Stomach (tissue), 8 donors: ENCODE measurements at regions not wholly inside any gene's neighbourhood (a gene's known extent, or its start where the extent isn't known, plus 50 kb on each side); places are given as distances from the start of the nearest gene placed in this dataset.
"Not testable (repeated sequence)": the region's sequence is repeated elsewhere in the genome, so short reads cannot be mapped to it uniquely, and the experiment has no call there.

Experiments used
- DNase-seq, 2 donors: peaks; one replicate each; pipeline versions ENCODE4 v3.0.0 to v3.0.0-alpha.2; 2013 to 2019
- H3K27ac ChIP-seq, 5 donors: fragments of 200-600 bp in 4 of 5; sonication (generic) in 4 of 5; one replicate each; pipeline ENCODE4 v1.5.1; 2013 to 2019; ENCODE audit warnings: mild to moderate bottlenecking in 1 of 5, moderate library complexity in 1 of 5
- H3K27me3 ChIP-seq, 3 donors: fragments of 200-600 bp; sonication (generic); one replicate each; pipeline ENCODE4 v1.5.1; 2017 to 2019; ENCODE audit warnings: mixed run types in 1 of 3
- H3K36me3 ChIP-seq, 4 donors: fragments of 200-600 bp; sonication (generic); 1 replicate in 3 of 4; 2 replicates in 1 of 4; pipeline ENCODE4 v1.5.1; 2016 to 2019
- H3K4me1 ChIP-seq, 4 donors: fragments of 200-600 bp; sonication (generic); one replicate each; pipeline ENCODE4 v1.5.1; 2016 to 2019
- H3K4me3 ChIP-seq, 4 donors: fragments of 200-600 bp; sonication (generic) in 3 of 4; one replicate each; pipeline ENCODE4 v1.5.1; 2016 to 2019; ENCODE audit warnings: mild to moderate bottlenecking in 1 of 4
- H3K9me3 ChIP-seq, 4 donors: fragments of 200-600 bp; sonication (generic); one replicate each; pipeline ENCODE4 v1.5.1; 2016 to 2019
- EP300 ChIP-seq: sonication (generic); formaldehyde crosslinking; IDR thresholded peaks from one replicate; pipeline ENCODE4 v1.6.1; 2017; ENCODE audit warnings: antibody characterized with exemption
- POLR2A ChIP-seq, 4 donors: fragments of 450-650 bp; IDR thresholded peaks; one replicate each; pipeline ENCODE4 v1.6.1; 2016; ENCODE audit warnings: antibody characterized with exemption in 4 of 4, control low read depth in 2 of 4, mild to moderate bottlenecking in 1 of 4, moderate library complexity in 1 of 4
- POLR2AphosphoS5 ChIP-seq, 3 donors: sonication (generic); formaldehyde crosslinking; IDR thresholded peaks; one replicate each; pipeline ENCODE4 v1.6.1; 2016; ENCODE audit warnings: antibody characterized with exemption in 3 of 3
- WGBS, 5 donors: extraction: QIAGEN DNeasy Blood & Tissue Kit in 3 of 5; methylation state at CpG; one replicate each; pipeline versions ENCODE4 v1.1.5 to v1.1.7; 2013 to 2018; 5-methylcytosine and 5-hydroxymethylcytosine counted together
- intact Hi-C: fragments of 100-400 bp; cut with DNase I; formaldehyde crosslinking; loops from one replicate; pipeline ENCODE4 v1.15.1; 2023; ENCODE audit warnings: low total_unique reads
- TF ChIP-seq, protein P1 (sequence below), 7 experiments: fragments of 450-650 bp in 4 of 7; fragments of 200-600 bp in 3 of 7; sonication (generic) in 3 of 7; IDR thresholded peaks; one replicate each; pipeline ENCODE4 v1.5.1; 2016 to 2019; ENCODE audit warnings: antibody characterized with exemption in 7 of 7, control low read depth in 2 of 7, mild to moderate bottlenecking in 1 of 7
- donor health status: healthy with polysubstance abuse.
- donor health status: Bipolar disorder and iron deficiency.
- donor health status: healthy.

GRCh38 chr4:189530848-189531247 lies 409.8 kb upstream of the FRG1 start:
- no peaks in the 10 kb centered on the region for H3K36me3 ChIP-seq
- TF ChIP-seq, protein P1, sequence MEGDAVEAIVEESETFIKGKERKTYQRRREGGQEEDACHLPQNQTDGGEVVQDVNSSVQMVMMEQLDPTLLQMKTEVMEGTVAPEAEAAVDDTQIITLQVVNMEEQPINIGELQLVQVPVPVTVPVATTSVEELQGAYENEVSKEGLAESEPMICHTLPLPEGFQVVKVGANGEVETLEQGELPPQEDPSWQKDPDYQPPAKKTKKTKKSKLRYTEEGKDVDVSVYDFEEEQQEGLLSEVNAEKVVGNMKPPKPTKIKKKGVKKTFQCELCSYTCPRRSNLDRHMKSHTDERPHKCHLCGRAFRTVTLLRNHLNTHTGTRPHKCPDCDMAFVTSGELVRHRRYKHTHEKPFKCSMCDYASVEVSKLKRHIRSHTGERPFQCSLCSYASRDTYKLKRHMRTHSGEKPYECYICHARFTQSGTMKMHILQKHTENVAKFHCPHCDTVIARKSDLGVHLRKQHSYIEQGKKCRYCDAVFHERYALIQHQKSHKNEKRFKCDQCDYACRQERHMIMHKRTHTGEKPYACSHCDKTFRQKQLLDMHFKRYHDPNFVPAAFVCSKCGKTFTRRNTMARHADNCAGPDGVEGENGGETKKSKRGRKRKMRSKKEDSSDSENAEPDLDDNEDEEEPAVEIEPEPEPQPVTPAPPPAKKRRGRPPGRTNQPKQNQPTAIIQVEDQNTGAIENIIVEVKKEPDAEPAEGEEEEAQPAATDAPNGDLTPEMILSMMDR (IDR thresholded peaks at IDR 0.05), result no peak
- TF ChIP-seq POLR2A (IDR thresholded peaks at IDR 0.05) (no peak), POLR2AphosphoS5 (IDR thresholded peaks at IDR 0.05) (no peak), EP300 (no peak)
- H3K4me1 ChIP-seq, result no peaks in the 10 kb centered on the region
- intact Hi-C loops, result no loop called here
- DNase-seq, result peak in 1 of 2 donors; percentile 45
- H3K9me3 ChIP-seq, result peaks cover 0 to 52% (median 40%) of the 10 kb centered on the region in 4 donors
- H3K27me3 ChIP-seq, result no peaks in the 10 kb centered on the region
- no peak overlapping the region for H3K27ac ChIP-seq
- WGBS, 5 donors, result 31 to 77% (median 43%) methylated on average over 2 of the region's 2 CpGs
- H3K4me3 ChIP-seq, result no peak overlapping the region

- H3K36me3 ChIP-seq, result no peaks in the 10 kb centered on the region
- 88 to 95% (median 92%) methylated on average over 2 of the region's 2 CpGs for WGBS, 5 donors
- no peak overlapping the region for H3K27ac ChIP-seq
- no peaks in the 10 kb centered on the region for H3K4me1 ChIP-seq
- intact Hi-C loops, result no loop called here
- TF ChIP-seq POLR2AphosphoS5 (IDR thresholded peaks at IDR 0.05), result no peak
- TF ChIP-seq POLR2A (IDR thresholded peaks at IDR 0.05), result no peak
- no peak for TF ChIP-seq EP300
- TF ChIP-seq, protein P1 (IDR thresholded peaks at IDR 0.05), result no peak
- H3K9me3 ChIP-seq, result peaks cover 0 to 57% (median 39%) of the 10 kb centered on the region in 4 donors
- DNase-seq, result no peak
- no peak overlapping the region for H3K4me3 ChIP-seq
- no peaks in the 10 kb centered on the region for H3K27me3 ChIP-seq
Measured at GRCh38 chr4:189533603-189534002, 407.1 kb upstream of the FRG1 start.

DNA sequence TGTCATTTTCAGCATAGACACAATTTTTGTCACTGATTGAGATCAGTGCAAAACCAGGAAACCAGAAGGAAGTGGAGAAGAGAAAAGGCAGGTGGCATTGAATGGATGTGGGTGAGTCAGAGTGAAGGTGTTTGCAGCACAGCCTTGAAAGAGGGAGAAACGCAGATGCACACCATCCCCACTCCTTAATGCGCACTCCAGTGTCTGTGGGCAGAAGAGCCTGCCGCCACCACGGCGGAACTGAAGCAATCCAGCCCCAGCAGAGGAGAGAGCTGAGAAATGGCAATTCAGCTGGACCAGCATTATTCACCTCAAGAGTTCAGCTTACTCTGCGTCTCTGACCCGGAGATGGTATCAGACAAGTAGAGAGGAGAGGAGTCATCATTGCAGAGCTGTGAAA lies 393.1 kb upstream of the FRG1 start:
- H3K4me3 ChIP-seq, result no peak overlapping the region
- H3K36me3 ChIP-seq, result no peaks in the 10 kb centered on the region
- WGBS, 5 donors, result 66 to 83% (median 70%) methylated on average over 7 of the region's 7 CpGs
- peak in 1 of 2 donors; percentile 5 for DNase-seq
- H3K27me3 ChIP-seq, result no peaks in the 10 kb centered on the region
- no peaks in the 10 kb centered on the region for H3K9me3 ChIP-seq
- TF ChIP-seq POLR2A (IDR thresholded peaks at IDR 0.05) (no peak), POLR2AphosphoS5 (IDR thresholded peaks at IDR 0.05) (no peak), EP300 (no peak)
- TF ChIP-seq, protein P1 (IDR thresholded peaks at IDR 0.05), result no peak
- no peaks in the 10 kb centered on the region for H3K4me1 ChIP-seq
- H3K27ac ChIP-seq, result no peak overlapping the region
- intact Hi-C loops, result no loop called here

DNA sequence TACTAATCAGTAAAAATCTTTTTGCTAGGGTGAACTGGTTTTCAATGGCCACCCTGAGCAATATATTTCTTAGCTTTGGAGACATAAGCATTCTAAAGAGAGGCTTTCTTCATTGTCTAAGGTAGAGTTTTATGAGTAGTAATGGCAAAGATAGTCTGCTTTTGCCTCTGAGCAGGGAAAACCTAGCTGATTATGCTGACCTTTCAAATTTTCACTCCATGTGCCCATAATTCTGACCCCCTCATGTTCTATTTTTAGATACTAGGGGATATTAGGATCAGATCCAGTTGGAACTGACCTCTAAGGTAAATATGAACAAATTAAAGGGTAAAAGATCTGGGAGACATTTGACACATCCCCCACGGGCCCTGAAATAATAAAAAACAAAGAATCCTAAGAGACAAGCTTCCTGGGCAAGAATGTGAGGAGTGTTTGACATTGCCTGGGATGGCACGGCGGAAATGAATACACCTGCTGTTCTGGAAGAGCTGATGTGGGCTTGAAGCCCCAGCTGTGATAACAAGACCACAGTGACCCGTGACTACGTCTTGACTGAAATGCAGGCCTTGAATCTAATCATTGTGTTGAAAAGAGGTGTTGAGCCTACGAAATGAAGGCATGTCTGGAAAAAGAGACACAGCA lies 392.1 kb upstream of the FRG1 start:
- no peaks in the 10 kb centered on the region for H3K27me3 ChIP-seq
- H3K36me3 ChIP-seq, result no peaks in the 10 kb centered on the region
- no peaks in the 10 kb centered on the region for H3K4me1 ChIP-seq
- intact Hi-C loops, result no loop called here
- TF ChIP-seq EP300 (no peak), POLR2A (IDR thresholded peaks at IDR 0.05) (no peak), POLR2AphosphoS5 (IDR thresholded peaks at IDR 0.05) (no peak)
- no peak for DNase-seq
- no peak overlapping the region for H3K27ac ChIP-seq
- H3K9me3 ChIP-seq, result no peaks in the 10 kb centered on the region
- H3K4me3 ChIP-seq, result no peak overlapping the region
- WGBS, 5 donors, result 63 to 75% (median 70%) methylated on average over 6 of the region's 6 CpGs

DNA sequence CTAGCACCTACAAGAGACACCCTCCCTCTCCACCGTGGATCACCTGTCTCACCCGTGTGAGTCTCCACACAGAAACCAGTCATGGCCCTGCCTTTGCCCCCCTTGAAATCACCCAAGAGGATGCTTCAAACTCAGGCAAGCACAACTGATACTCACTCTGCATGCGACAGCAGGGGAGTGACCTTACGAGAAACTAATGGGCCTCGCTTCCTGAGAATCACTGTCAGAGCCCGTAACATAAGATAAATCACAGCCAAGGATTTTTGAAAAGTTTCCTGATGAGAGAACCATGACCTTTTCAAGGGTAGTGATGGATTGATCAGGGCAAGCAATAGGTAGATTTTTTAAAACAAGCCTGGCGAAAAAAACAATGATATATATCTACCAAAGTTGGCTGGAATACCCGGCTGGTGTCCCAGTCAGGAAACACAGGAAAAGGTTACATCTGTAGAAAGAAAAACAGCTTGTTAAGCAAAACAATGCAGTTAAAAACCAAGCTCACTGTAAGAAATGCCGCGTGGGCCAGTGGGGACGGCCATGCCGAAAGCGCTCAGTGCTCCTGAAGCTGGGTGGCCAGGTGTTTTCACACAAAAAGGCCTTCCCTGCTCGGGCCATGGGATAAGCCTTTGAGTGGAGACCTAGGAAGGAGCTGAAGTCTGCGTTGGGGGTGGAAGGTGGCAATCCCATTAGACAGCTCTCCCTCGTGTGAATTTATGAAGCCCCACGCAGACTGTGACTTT lies 388.6 kb upstream of the FRG1 start:
- intact Hi-C loops, H3K9me3 ChIP-seq, H3K36me3 ChIP-seq, H3K4me3 ChIP-seq, H3K27ac ChIP-seq, H3K27me3 ChIP-seq, H3K4me1 ChIP-seq: not testable (repeated sequence)
- 68 to 87% (median 84%) methylated on average over 15 to 17 of the region's 17 CpGs for WGBS, 5 donors
- peak in 1 of 2 donors; percentile 9 for DNase-seq

GRCh38 chr4:189560605-189561004 lies 380.1 kb upstream of the FRG1 start:
- H3K27ac ChIP-seq, H3K4me1 ChIP-seq, intact Hi-C loops, H3K4me3 ChIP-seq, DNase-seq, H3K27me3 ChIP-seq, H3K36me3 ChIP-seq, H3K9me3 ChIP-seq: not testable (repeated sequence)
- 69 to 76% (median 73%) methylated on average over 7 to 8 of the region's 8 CpGs for WGBS, 5 donors

DNA sequence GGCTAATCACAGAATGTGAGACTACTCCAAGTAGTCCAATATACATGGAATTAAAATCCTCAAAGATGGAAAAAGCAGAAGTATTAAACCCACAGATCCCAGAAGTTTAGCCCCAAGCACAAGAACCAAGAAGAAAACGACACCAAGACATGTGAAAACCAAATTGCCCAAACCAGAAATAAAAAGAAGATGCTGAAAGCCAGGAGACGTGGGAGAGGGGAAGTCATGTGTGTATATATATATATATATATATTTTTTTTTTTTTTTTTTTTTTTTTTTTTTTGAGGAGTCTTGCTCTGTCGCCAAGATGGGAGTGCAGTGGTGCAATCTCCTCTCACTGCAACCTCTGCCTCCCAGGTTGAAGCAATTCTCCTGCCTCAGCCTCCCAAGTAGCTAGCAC lies 376.9 kb upstream of the FRG1 start:
- intact Hi-C loops, H3K4me1 ChIP-seq, H3K9me3 ChIP-seq, H3K27me3 ChIP-seq, H3K4me3 ChIP-seq, DNase-seq, H3K36me3 ChIP-seq, H3K27ac ChIP-seq: not testable (repeated sequence)
- 43 to 68% (median 66%) methylated on average over 3 of the region's 3 CpGs for WGBS, 5 donors

- H3K4me1 ChIP-seq, H3K9me3 ChIP-seq, DNase-seq, H3K4me3 ChIP-seq, H3K27ac ChIP-seq, H3K27me3 ChIP-seq, intact Hi-C loops, H3K36me3 ChIP-seq: not testable (repeated sequence)
- 76 to 94% (median 86%) methylated on average over 2 of the region's 2 CpGs for whole genome bisulfite sequencing, 5 donors
Measured at GRCh38 chr4:189566271-189566670, 374.4 kb upstream of the FRG1 start.
